H9 (cell line): ENCODE measurements at regions not wholly inside any gene's neighbourhood (a gene's known extent, or its start where the extent isn't known, plus 50 kb on each side); places are given as distances from the start of the nearest gene placed in this dataset.

Experiments
- DNase-seq: peaks from one replicate; pipeline ENCODE4 v3.0.0-alpha.2; 2017
- H2AFZ ChIP-seq: one replicate; pipeline ENCODE4 v1.6.1; 2013; ENCODE audit warnings: mild to moderate bottlenecking, low read length, control low read depth, moderate library complexity
- H2AK5ac ChIP-seq: 2 replicates; pipeline ENCODE4 v1.6.1; 2013; ENCODE audit warnings: low read length, control low read depth, mixed read lengths; ENCODE audit not compliant: insufficient read length
- H2BK120ac ChIP-seq: one replicate; pipeline ENCODE4 v1.6.1; 2013; ENCODE audit warnings: low read depth, mild to moderate bottlenecking, low read length, control low read depth, inconsistent platforms; ENCODE audit not compliant: poor library complexity, severe bottlenecking
- H2BK12ac ChIP-seq: 2 replicates; pipeline ENCODE4 v1.6.1; 2013; ENCODE audit warnings: low read length, control low read depth, mixed read lengths, low read depth; ENCODE audit not compliant: insufficient read length
- H2BK15ac ChIP-seq: 2 replicates; pipeline ENCODE4 v1.6.1; 2013; ENCODE audit warnings: low read depth, low read length, control low read depth
- H2BK20ac ChIP-seq: one replicate; pipeline ENCODE4 v1.6.1; 2013; ENCODE audit warnings: low read depth, mild to moderate bottlenecking, low read length, control low read depth, inconsistent platforms; ENCODE audit not compliant: poor library complexity, severe bottlenecking
- H2BK5ac ChIP-seq: 2 replicates; pipeline ENCODE4 v1.6.1; 2013; ENCODE audit warnings: low read length, control low read depth, mixed read lengths; ENCODE audit not compliant: insufficient read length
- H3K14ac ChIP-seq: 2 replicates; pipeline ENCODE4 v1.6.1; 2013; ENCODE audit warnings: low read length, control low read depth; ENCODE audit not compliant: insufficient read depth
- H3K18ac ChIP-seq: 2 replicates; pipeline ENCODE4 v1.6.1; 2013; ENCODE audit warnings: low read depth, mild to moderate bottlenecking, mixed read lengths, low read length, control low read depth; ENCODE audit not compliant: insufficient read length
- H3K23ac ChIP-seq: 2 replicates; pipeline ENCODE4 v1.6.1; 2013; ENCODE audit warnings: low read length, control low read depth, mixed read lengths, low read depth; ENCODE audit not compliant: insufficient read length
- H3K23me2 ChIP-seq: 2 replicates; pipeline ENCODE4 v1.6.1; 2013; ENCODE audit warnings: low read depth, mild to moderate bottlenecking, mixed read lengths, low read length, control low read depth; ENCODE audit not compliant: insufficient read length, poor library complexity, severe bottlenecking
- H3K27ac ChIP-seq: 2 replicates; pipeline ENCODE4 v1.5.1; 2013; ENCODE audit warnings: low read length, control low read depth, mixed read lengths, low read depth; ENCODE audit not compliant: insufficient read length
- H3K27me3 ChIP-seq: 2 replicates; pipeline ENCODE4 v1.6.1; 2013; ENCODE audit warnings: low read length, control low read depth, inconsistent platforms; ENCODE audit not compliant: insufficient read depth
- H3K4ac ChIP-seq: 2 replicates; pipeline ENCODE4 v1.6.1; 2013; ENCODE audit warnings: low read depth, mild to moderate bottlenecking, control low read depth, inconsistent platforms, low read length, moderate library complexity
- H3K4me1 ChIP-seq: 2 replicates; pipeline ENCODE4 v1.6.1; 2013; ENCODE audit warnings: low read length, control low read depth, inconsistent platforms; ENCODE audit not compliant: insufficient read depth
- H3K4me2 ChIP-seq: 2 replicates; pipeline ENCODE4 v1.6.1; 2013; ENCODE audit warnings: low read length, control low read depth, mixed read lengths; ENCODE audit not compliant: insufficient read length, insufficient read depth
- H3K56ac ChIP-seq: 2 replicates; pipeline ENCODE4 v1.6.1; 2013; ENCODE audit warnings: low read depth, mild to moderate bottlenecking, mixed read lengths, low read length, control low read depth; ENCODE audit not compliant: insufficient read length
- H3K79me1 ChIP-seq: 2 replicates; pipeline ENCODE4 v1.6.1; 2013; ENCODE audit warnings: low read depth, mild to moderate bottlenecking, moderate library complexity, low read length, control low read depth, inconsistent platforms; ENCODE audit not compliant: insufficient read depth, poor library complexity, severe bottlenecking
- H3K79me2 ChIP-seq: 2 replicates; pipeline ENCODE4 v1.6.1; 2013; ENCODE audit warnings: low read length, control low read depth, inconsistent platforms; ENCODE audit not compliant: insufficient read depth
- H3K9ac ChIP-seq: 2 replicates; pipeline ENCODE4 v1.6.1; 2013; ENCODE audit warnings: low read length, control low read depth, mixed read lengths; ENCODE audit not compliant: insufficient read length; ENCODE audit errors: extremely low read depth
- H3K9me3 ChIP-seq: one replicate; pipeline ENCODE4 v1.6.1; 2013; ENCODE audit warnings: low read depth, low read length, inconsistent platforms; ENCODE audit not compliant: control insufficient read depth
- H3T11ph ChIP-seq: one replicate; pipeline ENCODE4 v1.6.1; 2013; ENCODE audit warnings: mild to moderate bottlenecking, low read length, control low read depth, inconsistent platforms
- H4K20me1 ChIP-seq: one replicate; pipeline ENCODE4 v1.6.1; 2013; ENCODE audit not compliant: control insufficient read depth, insufficient read length, insufficient read depth
- H4K5ac ChIP-seq: 2 replicates; pipeline ENCODE4 v1.6.1; 2013; ENCODE audit warnings: low read depth, mild to moderate bottlenecking, mixed read lengths, low read length, control low read depth; ENCODE audit not compliant: insufficient read length
- H4K8ac ChIP-seq: replicated peaks from 2 replicates; pipeline ENCODE4 v1.6.1; 2013; ENCODE audit warnings: low read length, control low read depth, mixed read lengths, low read depth; ENCODE audit not compliant: insufficient read length
- H4K91ac ChIP-seq: 2 replicates; pipeline ENCODE4 v1.6.1; 2013; ENCODE audit warnings: low read depth, mild to moderate bottlenecking, moderate library complexity, mixed read lengths, low read length, control low read depth; ENCODE audit not compliant: insufficient read length
- H3K27ac Mint-ChIP-seq, 3 experiments: 2 replicates in 2 of 3; 3 replicates in 1 of 3; pipeline ENCODE4 v1.8.0; 2020 to 2021; ENCODE audit warnings: mixed read lengths in 3 of 3, mild to moderate bottlenecking in 1 of 3, moderate library complexity in 1 of 3
- H3K27me3 Mint-ChIP-seq: 2 replicates; pipeline ENCODE4 v1.8.0; 2021; ENCODE audit warnings: low read depth, mild to moderate bottlenecking, moderate library complexity, mixed read lengths
- H3K36me3 Mint-ChIP-seq, 3 experiments: 2 replicates in 2 of 3; 3 replicates in 1 of 3; pipeline ENCODE4 v1.8.0; 2020 to 2021; ENCODE audit warnings: low read depth in 3 of 3, mixed read lengths in 3 of 3; ENCODE audit not compliant: insufficient read depth in 1 of 3
- H3K4me1 Mint-ChIP-seq, 2 experiments: 2 replicates each; pipeline ENCODE4 v1.8.0; 2020; ENCODE audit warnings: mixed read lengths in 2 of 2
- H3K4me3 Mint-ChIP-seq, 2 experiments: 2 replicates in 1 of 2; 3 replicates in 1 of 2; pipeline ENCODE4 v1.8.0; 2020 to 2021; ENCODE audit warnings: mild to moderate bottlenecking in 2 of 2, mixed read lengths in 2 of 2, moderate library complexity in 1 of 2
- H3K9me3 Mint-ChIP-seq, 2 experiments: 2 replicates in 1 of 2; 3 replicates in 1 of 2; pipeline ENCODE4 v1.8.0; 2020; ENCODE audit warnings: mild to moderate bottlenecking in 2 of 2, mixed read lengths in 2 of 2, moderate library complexity in 1 of 2
- CTCF ChIP-seq: fragments of 200-600 bp; sonication (generic); conservative IDR thresholded peaks from 3 replicates; pipeline ENCODE4 v1.8.0; 2021; ENCODE audit warnings: antibody characterized with exemption, mild to moderate bottlenecking
- WGBS: extraction: QIAGEN DNeasy Blood & Tissue Kit; methylation state at CpG from one replicate; pipeline ENCODE4 v1.1.7; 2013; ENCODE audit warnings: missing lambda C conversion rate, low lambda C conversion rate, mixed read lengths; ENCODE audit not compliant: insufficient read length; ENCODE audit errors: extremely low coverage; 5-methylcytosine and 5-hydroxymethylcytosine counted together

GRCh38 chr2:160838691-160839090 lies 321.5 kb upstream of the TANK start:
- H4K20me1 ChIP-seq, result no peaks in the 10 kb centered on the region
- no peak for DNase-seq
- Mint-ChIP-seq H3K4me3 (no peak overlapping the region), H3K27me3 (no peaks in the 10 kb centered on the region), H3K4me1 (peaks cover 0 to 6% of the 10 kb centered on the region in 2 experiments; a peak in 1 of 4 replicates), H3K27ac (no peak overlapping the region), H3K9me3 (peaks cover 5 to 11% of the 10 kb centered on the region in 2 experiments; a peak in 4 of 5 replicates), H3K36me3 (peaks cover 0 to 5% (median 0%) of the 10 kb centered on the region in 3 experiments; a peak in 2 of 7 replicates)
- H4K91ac ChIP-seq, result no peak overlapping the region
- no peak overlapping the region for H4K8ac ChIP-seq
- H3K18ac ChIP-seq, result no peak overlapping the region
- H3K56ac ChIP-seq, result no peak overlapping the region
- WGBS, result no CpG with 5 or more reads among the region's 4 CpGs
- no peak overlapping the region for H3K14ac ChIP-seq
- H4K5ac ChIP-seq, result no peak overlapping the region
- no peak overlapping the region for H3K4me2 ChIP-seq
- H2BK120ac ChIP-seq, result no peak overlapping the region
- H2AFZ ChIP-seq, result no peak overlapping the region
- no peak overlapping the region for H2BK15ac ChIP-seq
- H3K9me3 ChIP-seq, result no peaks in the 10 kb centered on the region
- no peaks in the 10 kb centered on the region for H3K27me3 ChIP-seq
- H2BK5ac ChIP-seq, result no peak overlapping the region
- no peaks in the 10 kb centered on the region for H3K79me2 ChIP-seq
- TF ChIP-seq CTCF, result no peak
- H3K23ac ChIP-seq, result no peak overlapping the region
- no peak overlapping the region for H2BK20ac ChIP-seq
- no peaks in the 10 kb centered on the region for H3K23me2 ChIP-seq
- no peak overlapping the region for H2BK12ac ChIP-seq
- no peak overlapping the region for H3K27ac ChIP-seq
- H3K4me1 ChIP-seq, result no peaks in the 10 kb centered on the region
- H3K4ac ChIP-seq, result no peak overlapping the region
- H3T11ph ChIP-seq, result no peak overlapping the region
- H2AK5ac ChIP-seq, result no peak overlapping the region
- H3K79me1 ChIP-seq, result no peaks in the 10 kb centered on the region
- H3K9ac ChIP-seq, result no peak overlapping the region
